GM23248 (cell line): ENCODE measurements at regions not wholly inside any gene's neighbourhood (a gene's known extent, or its start where the extent isn't known, plus 50 kb on each side); places are given as distances from the start of the nearest gene placed in this dataset.

Experiments used
- DNase-seq: peaks from one replicate; pipeline ENCODE4 v3.0.0-alpha.2; 2015
- H2AFZ ChIP-seq: fragments of 200-600 bp; sonication (generic); 2 replicates; pipeline ENCODE4 v1.6.1; 2016; ENCODE audit warnings: antibody characterized with exemption
- H3F3A ChIP-seq: fragments of 200-600 bp; sonication (generic); 2 replicates; pipeline ENCODE4 v1.6.1; 2016; ENCODE audit warnings: mild to moderate bottlenecking, antibody characterized with exemption, mixed run types; ENCODE audit not compliant: insufficient read depth
- H3K27ac ChIP-seq: fragments of 200-600 bp; sonication (generic); 2 replicates; pipeline ENCODE4 v1.5.1; 2016; ENCODE audit warnings: mild to moderate bottlenecking
- H3K27me3 ChIP-seq: fragments of 200-600 bp; sonication (generic); replicated peaks from 2 replicates; pipeline ENCODE4 v1.6.1; 2016; ENCODE audit warnings: mild to moderate bottlenecking; ENCODE audit not compliant: insufficient read depth
- H3K36me3 ChIP-seq: fragments of 200-600 bp; sonication (generic); 2 replicates; pipeline ENCODE4 v1.6.1; 2016; ENCODE audit warnings: low read depth, mild to moderate bottlenecking
- H3K4me1 ChIP-seq: fragments of 200-600 bp; sonication (generic); 2 replicates; pipeline ENCODE4 v1.6.1; 2016; ENCODE audit warnings: mild to moderate bottlenecking; ENCODE audit not compliant: insufficient read depth
- H3K4me2 ChIP-seq: fragments of 200-600 bp; sonication (generic); one replicate; pipeline ENCODE4 v1.6.1; 2016; ENCODE audit warnings: mild to moderate bottlenecking; ENCODE audit not compliant: unreplicated experiment
- H3K4me3 ChIP-seq: fragments of 200-600 bp; sonication (generic); 2 replicates; pipeline ENCODE4 v1.5.1; 2016; ENCODE audit warnings: mild to moderate bottlenecking
- H3K79me2 ChIP-seq: fragments of 200-600 bp; sonication (generic); 2 replicates; pipeline ENCODE4 v1.6.1; 2016; ENCODE audit warnings: mild to moderate bottlenecking; ENCODE audit not compliant: insufficient read depth
- H3K9ac ChIP-seq: fragments of 200-600 bp; sonication (generic); 2 replicates; pipeline ENCODE4 v1.6.1; 2016; ENCODE audit warnings: mild to moderate bottlenecking
- H3K9me2 ChIP-seq: fragments of 200-600 bp; sonication (generic); 2 replicates; pipeline ENCODE4 v1.6.1; 2016; ENCODE audit warnings: mixed run types, mild to moderate bottlenecking, moderate library complexity; ENCODE audit not compliant: insufficient read depth
- H3K9me3 ChIP-seq: fragments of 200-600 bp; sonication (generic); one replicate; pipeline ENCODE4 v1.6.1; 2017; ENCODE audit warnings: low read depth
- H4K20me1 ChIP-seq: fragments of 200-600 bp; sonication (generic); 2 replicates; pipeline ENCODE4 v1.6.0; 2016; ENCODE audit not compliant: insufficient read depth
- EZH2 ChIP-seq: fragments of 200-600 bp; sonication (generic); IDR thresholded peaks from 2 replicates; pipeline ENCODE4 v1.6.1; 2018; ENCODE audit warnings: antibody characterized with exemption, mild to moderate bottlenecking; ENCODE audit not compliant: insufficient read depth, poor library complexity, severe bottlenecking
- EZH2phosphoT487 ChIP-seq: fragments of 200-600 bp; sonication (generic); IDR thresholded peaks from 2 replicates; pipeline ENCODE4 v1.6.1; 2018; ENCODE audit warnings: antibody characterized with exemption, moderate library complexity, mild to moderate bottlenecking, low read depth; ENCODE audit not compliant: insufficient read depth
- WGBS, 2 experiments: methylation state at CpG; one replicate each; pipeline ENCODE4 v1.1.6; 2015 to 2017; ENCODE audit warnings: low lambda C conversion rate in 2 of 2, low coverage in 1 of 2; ENCODE audit errors: missing lambda C conversion rate in 2 of 2; 5-methylcytosine and 5-hydroxymethylcytosine counted together
- in situ Hi-C: fragments of 300-500 bp; cut with MboI; formaldehyde crosslinking; loops from 2 replicates; pipeline ENCODE4 v1.15.0; 2020

GRCh38 chr18:67047334-67047733, 443.4 kb upstream of the CDH19 start:
- 50 to 59% methylated on average over 6 of the region's 6 CpGs for WGBS, 2 experiments
- no peak overlapping the region for H2AFZ ChIP-seq
- no peaks in the 10 kb centered on the region for H3K9me2 ChIP-seq
- H3K36me3 ChIP-seq: no peaks in the 10 kb centered on the region
- no peak overlapping the region for H3K9ac ChIP-seq
- no peaks in the 10 kb centered on the region for H3K79me2 ChIP-seq
- no peak overlapping the region for H3K4me2 ChIP-seq
- TF ChIP-seq EZH2phosphoT487 (no peak), EZH2 (no peak)
- H3K9me3 ChIP-seq: no peaks in the 10 kb centered on the region
- DNase-seq: no peak
- no peaks in the 10 kb centered on the region for H4K20me1 ChIP-seq
- in situ Hi-C loops: no loop called here
- H3K27me3 ChIP-seq: no peaks in the 10 kb centered on the region
- no peak overlapping the region for H3K4me3 ChIP-seq
- H3F3A ChIP-seq: no peaks in the 10 kb centered on the region
- no peak overlapping the region for H3K27ac ChIP-seq
- no peaks in the 10 kb centered on the region for H3K4me1 ChIP-seq

GRCh38 chr18:67043276-67043675, 439.4 kb upstream of the CDH19 start:
- Histone ChIP-seq H3K4me2 (no peak overlapping the region), H3F3A (no peaks in the 10 kb centered on the region), H4K20me1 (no peaks in the 10 kb centered on the region), H2AFZ (no peak overlapping the region), H3K9me2 (no peaks in the 10 kb centered on the region), H3K36me3 (no peaks in the 10 kb centered on the region), H3K27me3 (no peaks in the 10 kb centered on the region), H3K4me3 (no peak overlapping the region), H3K79me2 (no peaks in the 10 kb centered on the region), H3K4me1 (no peaks in the 10 kb centered on the region), H3K9me3 (no peaks in the 10 kb centered on the region), H3K9ac (no peak overlapping the region), H3K27ac (no peak overlapping the region)
- WGBS, 2 experiments: 68 to 71% methylated on average over 10 to 11 of the region's 11 CpGs
- DNase-seq: no peak
- in situ Hi-C loops: no loop called here
- TF ChIP-seq EZH2: no peak
- no peak for TF ChIP-seq EZH2phosphoT487

- no peak for DNase-seq
- H3K4me1 ChIP-seq: no peaks in the 10 kb centered on the region
- H3K9me3 ChIP-seq: no peaks in the 10 kb centered on the region
- H4K20me1 ChIP-seq: no peaks in the 10 kb centered on the region
- H3K4me3 ChIP-seq: no peak overlapping the region
- H3F3A ChIP-seq: no peaks in the 10 kb centered on the region
- in situ Hi-C loops: no loop called here
- H3K27ac ChIP-seq: no peak overlapping the region
- H2AFZ ChIP-seq: no peak overlapping the region
- no peak for TF ChIP-seq EZH2
- no peak for TF ChIP-seq EZH2phosphoT487
- H3K4me2 ChIP-seq: no peak overlapping the region
- no peak overlapping the region for H3K9ac ChIP-seq
- no peaks in the 10 kb centered on the region for H3K79me2 ChIP-seq
- 38 to 42% methylated on average over 2 of the region's 2 CpGs for WGBS, 2 experiments
- H3K27me3 ChIP-seq: no peaks in the 10 kb centered on the region
- H3K9me2 ChIP-seq: no peaks in the 10 kb centered on the region
- no peaks in the 10 kb centered on the region for H3K36me3 ChIP-seq
These were observed 437.4 kb upstream of the CDH19 start for GRCh38 chr18:67041334-67041733.

- Histone ChIP-seq H3K9me3 (no peaks in the 10 kb centered on the region), H3K9me2 (no peaks in the 10 kb centered on the region), H3K79me2 (no peaks in the 10 kb centered on the region), H3K4me2 (no peak overlapping the region), H3K36me3 (no peaks in the 10 kb centered on the region), H2AFZ (no peak overlapping the region), H3F3A (no peaks in the 10 kb centered on the region), H4K20me1 (no peaks in the 10 kb centered on the region), H3K27ac (no peak overlapping the region), H3K4me3 (no peak overlapping the region), H3K27me3 (no peaks in the 10 kb centered on the region), H3K4me1 (no peaks in the 10 kb centered on the region), H3K9ac (no peak overlapping the region)
- DNase-seq: no peak
- 8 to 10% methylated on average over 4 of the region's 4 CpGs for WGBS, 2 experiments
- in situ Hi-C loops: no loop called here
- TF ChIP-seq EZH2phosphoT487: no peak
- no peak for TF ChIP-seq EZH2
These were observed 431.1 kb upstream of the CDH19 start for GRCh38 chr18:67035026-67035425.

- Histone ChIP-seq H3F3A (no peaks in the 10 kb centered on the region), H3K36me3 (no peaks in the 10 kb centered on the region), H3K4me3 (no peak overlapping the region), H3K9me3 (no peaks in the 10 kb centered on the region), H2AFZ (no peak overlapping the region), H3K4me2 (no peak overlapping the region), H3K27me3 (no peaks in the 10 kb centered on the region), H4K20me1 (no peaks in the 10 kb centered on the region), H3K4me1 (no peaks in the 10 kb centered on the region), H3K79me2 (no peaks in the 10 kb centered on the region), H3K9ac (no peak overlapping the region), H3K27ac (no peak overlapping the region), H3K9me2 (no peaks in the 10 kb centered on the region)
- in situ Hi-C loops: no loop called here
- TF ChIP-seq EZH2phosphoT487: no peak
- no peak for TF ChIP-seq EZH2
- no peak for DNase-seq
These were observed 419.2 kb upstream of the CDH19 start for GRCh38 chr18:67023059-67023458.
